ENCODE measurements at regions not wholly inside any gene's neighbourhood (a gene's known extent, or its start where the extent isn't known, plus 50 kb on each side); places are given as distances from the start of the nearest gene placed in this dataset.

DNA sequence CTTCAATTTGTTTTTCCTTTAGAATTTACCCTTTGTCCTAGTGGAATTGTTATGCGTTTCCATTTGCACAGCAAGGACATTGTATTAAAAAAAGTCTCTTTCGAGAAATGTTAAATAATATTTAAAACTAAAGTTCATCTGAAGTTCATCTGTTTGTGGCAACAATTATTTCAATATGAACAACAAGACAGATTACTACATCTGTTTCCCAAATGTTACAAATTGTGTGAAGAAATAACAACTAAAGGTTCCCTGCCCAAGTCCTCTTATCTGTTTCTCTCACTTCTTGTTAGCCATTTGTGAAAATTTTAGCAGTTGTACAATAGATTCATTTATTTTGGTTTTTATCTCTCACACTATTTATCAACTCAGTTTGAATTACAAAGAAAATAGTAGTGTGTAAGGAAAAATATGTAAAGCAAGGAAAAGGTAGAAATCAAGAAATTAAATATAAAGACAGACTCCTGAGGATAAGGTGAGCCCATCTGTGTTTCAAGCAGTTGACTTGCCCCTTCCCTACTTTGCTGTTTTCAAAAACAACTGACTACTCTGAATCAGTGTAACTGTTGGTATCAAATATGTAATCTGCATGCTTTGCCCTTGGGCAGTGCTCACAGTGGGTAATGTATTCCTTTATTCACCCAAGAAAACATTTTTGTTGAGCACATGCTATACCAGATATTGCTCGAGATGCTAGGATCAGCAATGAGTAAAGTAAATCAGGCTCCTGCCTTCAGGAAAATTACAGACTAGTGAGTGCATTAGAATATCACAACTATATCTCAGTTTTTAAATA, 118.9 kb upstream of the PCDH7 start:
- Histone ChIP-seq H3K9ac (ENCODE audit: control insufficient read depth, extremely low read depth, insufficient read depth, low read length) (no peak overlapping the region), H3K4me1 (ENCODE audit: control insufficient read depth, extremely low read depth, insufficient read depth, low read length) (no peaks in the 10 kb centered on the region), H3K27ac (ENCODE audit: control insufficient read depth, insufficient read depth, low read length) (no peak overlapping the region), H3K36me3 (ENCODE audit: control insufficient read depth in 2 of 2, extremely low read depth in 1 of 2, insufficient read depth in 2 of 2, low read length in 2 of 2) (no peaks in the 10 kb centered on the region), H3K4me3 (ENCODE audit: control insufficient read depth in 2 of 3, extremely low read depth in 1 of 3, insufficient read depth in 2 of 3, low read depth in 1 of 3, low read length in 3 of 3) (no peak overlapping the region), H3K27me3 (ENCODE audit: control insufficient read depth, extremely low read depth, insufficient read depth, low read length) (no peaks in the 10 kb centered on the region), H4K20me1 (ENCODE audit: control insufficient read depth, extremely low read depth, insufficient read depth, low read length) (no peaks in the 10 kb centered on the region), H3K4me2 (ENCODE audit: control insufficient read depth, extremely low read depth, insufficient read depth, low read depth, low read length) (no peak overlapping the region), H2AFZ (ENCODE audit: control insufficient read depth, low read length) (no peak overlapping the region), H3K9me1 (ENCODE audit: control insufficient read depth, extremely low read depth, insufficient read depth, low read length) (no peaks in the 10 kb centered on the region), H3K79me2 (ENCODE audit: control insufficient read depth, insufficient read depth, low read length) (no peaks in the 10 kb centered on the region), H3K9me3 (ENCODE audit: control insufficient read depth, low read depth, low read length) (no peaks in the 10 kb centered on the region)
- FAIRE-seq: no peak
- no peak for DNase-seq (ENCODE audit: low read depth, low spot score)
- dilution Hi-C loops (cut with MboI; ENCODE audit: extremely low pct_ligation_motif_present, low sequenced_read_pairs): no loop called here
- TF ChIP-seq, protein P1, sequence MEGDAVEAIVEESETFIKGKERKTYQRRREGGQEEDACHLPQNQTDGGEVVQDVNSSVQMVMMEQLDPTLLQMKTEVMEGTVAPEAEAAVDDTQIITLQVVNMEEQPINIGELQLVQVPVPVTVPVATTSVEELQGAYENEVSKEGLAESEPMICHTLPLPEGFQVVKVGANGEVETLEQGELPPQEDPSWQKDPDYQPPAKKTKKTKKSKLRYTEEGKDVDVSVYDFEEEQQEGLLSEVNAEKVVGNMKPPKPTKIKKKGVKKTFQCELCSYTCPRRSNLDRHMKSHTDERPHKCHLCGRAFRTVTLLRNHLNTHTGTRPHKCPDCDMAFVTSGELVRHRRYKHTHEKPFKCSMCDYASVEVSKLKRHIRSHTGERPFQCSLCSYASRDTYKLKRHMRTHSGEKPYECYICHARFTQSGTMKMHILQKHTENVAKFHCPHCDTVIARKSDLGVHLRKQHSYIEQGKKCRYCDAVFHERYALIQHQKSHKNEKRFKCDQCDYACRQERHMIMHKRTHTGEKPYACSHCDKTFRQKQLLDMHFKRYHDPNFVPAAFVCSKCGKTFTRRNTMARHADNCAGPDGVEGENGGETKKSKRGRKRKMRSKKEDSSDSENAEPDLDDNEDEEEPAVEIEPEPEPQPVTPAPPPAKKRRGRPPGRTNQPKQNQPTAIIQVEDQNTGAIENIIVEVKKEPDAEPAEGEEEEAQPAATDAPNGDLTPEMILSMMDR (optimal IDR thresholded peaks at IDR 0.05 in 1 of 3, IDR thresholded peaks at IDR 0.05 in 1 of 3, conservative IDR thresholded peaks at IDR 0.05 in 1 of 3; ENCODE audit: extremely low read depth in 1 of 3, insufficient read depth in 2 of 3, low read length in 3 of 3): no peak
- no peak for TF ChIP-seq EZH2 (IDR thresholded peaks at IDR 0.05; ENCODE audit: low read length)

DNA sequence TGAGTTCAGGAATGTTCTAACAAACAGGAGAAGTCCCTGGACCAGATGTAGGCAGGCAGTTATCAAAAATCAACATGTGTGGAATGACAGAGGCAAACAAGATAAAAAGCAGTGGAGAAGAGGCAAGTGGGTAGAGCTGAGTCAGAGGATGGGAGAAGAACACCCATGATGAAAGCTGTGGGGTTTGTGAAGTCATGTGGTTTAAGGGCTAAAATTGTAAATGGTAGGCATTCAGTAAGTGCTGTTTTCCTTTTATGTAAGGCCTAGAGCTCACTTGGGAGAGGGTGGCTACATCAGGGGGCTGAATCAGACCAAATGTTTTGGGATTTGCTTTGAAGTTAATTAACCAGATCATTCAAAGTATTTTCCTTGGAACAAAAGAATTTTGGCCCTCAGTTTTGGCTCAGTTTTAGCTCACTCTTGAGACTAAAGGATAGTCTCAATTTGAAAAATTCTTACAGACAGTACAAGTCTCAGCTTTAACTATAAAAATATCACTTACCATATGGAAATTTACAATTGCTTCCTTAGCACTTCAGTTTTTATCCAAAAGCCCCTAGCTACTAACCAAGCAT, 114.5 kb upstream of the PCDH7 start:
- Histone ChIP-seq H3K79me2 (ENCODE audit: control insufficient read depth, insufficient read depth, low read length) (no peaks in the 10 kb centered on the region), H3K9ac (ENCODE audit: control insufficient read depth, extremely low read depth, insufficient read depth, low read length) (no peak overlapping the region), H4K20me1 (ENCODE audit: control insufficient read depth, extremely low read depth, insufficient read depth, low read length) (no peaks in the 10 kb centered on the region), H3K36me3 (ENCODE audit: control insufficient read depth in 2 of 2, extremely low read depth in 1 of 2, insufficient read depth in 2 of 2, low read length in 2 of 2) (no peaks in the 10 kb centered on the region), H3K4me1 (ENCODE audit: control insufficient read depth, extremely low read depth, insufficient read depth, low read length) (no peaks in the 10 kb centered on the region), H3K4me3 (ENCODE audit: control insufficient read depth in 2 of 3, extremely low read depth in 1 of 3, insufficient read depth in 2 of 3, low read depth in 1 of 3, low read length in 3 of 3) (no peak overlapping the region), H3K9me1 (ENCODE audit: control insufficient read depth, extremely low read depth, insufficient read depth, low read length) (no peaks in the 10 kb centered on the region), H3K9me3 (ENCODE audit: control insufficient read depth, low read depth, low read length) (no peaks in the 10 kb centered on the region), H3K27me3 (ENCODE audit: control insufficient read depth, extremely low read depth, insufficient read depth, low read length) (no peaks in the 10 kb centered on the region), H3K4me2 (ENCODE audit: control insufficient read depth, extremely low read depth, insufficient read depth, low read depth, low read length) (no peak overlapping the region), H2AFZ (ENCODE audit: control insufficient read depth, low read length) (no peak overlapping the region), H3K27ac (ENCODE audit: control insufficient read depth, insufficient read depth, low read length) (no peak overlapping the region)
- TF ChIP-seq EZH2 (IDR thresholded peaks at IDR 0.05; ENCODE audit: low read length): no peak
- TF ChIP-seq, protein P1 (optimal IDR thresholded peaks at IDR 0.05 in 1 of 3, IDR thresholded peaks at IDR 0.05 in 1 of 3, conservative IDR thresholded peaks at IDR 0.05 in 1 of 3; ENCODE audit: extremely low read depth in 1 of 3, insufficient read depth in 2 of 3, low read length in 3 of 3): no peak
- DNase-seq (ENCODE audit: low read depth, low spot score): no peak
- dilution Hi-C loops (cut with MboI; ENCODE audit: extremely low pct_ligation_motif_present, low sequenced_read_pairs): no loop called here
- FAIRE-seq: no peak

Measured in keratinocyte (primary cell).